ENCODE measurements at regions not wholly inside any gene's neighbourhood (a gene's known extent, or its start where the extent isn't known, plus 50 kb on each side); places are given as distances from the start of the nearest gene placed in this dataset.
"Not testable (repeated sequence)": the region's sequence is repeated elsewhere in the genome, so short reads cannot be mapped to it uniquely, and the experiment has no call there.

DNA sequence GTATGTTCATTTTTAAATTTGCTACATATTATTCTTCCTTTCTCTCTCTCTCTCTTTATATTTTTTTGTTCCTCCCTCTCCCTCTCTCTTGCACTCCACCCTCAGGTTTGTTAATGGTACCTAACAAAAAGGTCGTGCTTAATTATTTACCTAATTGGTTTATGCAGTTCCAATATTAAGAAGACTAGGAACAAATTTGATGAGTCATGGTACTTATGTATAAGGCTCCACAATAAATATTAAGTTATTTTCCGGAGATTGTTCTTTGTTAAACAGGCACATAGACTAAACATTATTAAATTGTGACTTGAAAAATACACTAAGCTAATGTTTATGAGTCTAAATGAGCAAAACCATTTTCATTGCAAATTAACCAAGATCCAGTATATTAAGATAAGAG is 1200.8 kb upstream of the ALCAM start:
- no peak for ATAC-seq

GRCh38 chr3:104168386-104168785 is 1198.3 kb upstream of the ALCAM start:
- no peak for DNase-seq (ENCODE audit: low spot score)
- ATAC-seq: no peak

More for the DNA sequence above, 1200.8 kb upstream of the ALCAM start:
- DNase-seq (ENCODE audit: low spot score): no peak

- ATAC-seq (no peak), DNase-seq (ENCODE audit: low spot score) (no peak)
Measured at GRCh38 chr3:104175696-104176095, 1191.0 kb upstream of the ALCAM start.

DNA sequence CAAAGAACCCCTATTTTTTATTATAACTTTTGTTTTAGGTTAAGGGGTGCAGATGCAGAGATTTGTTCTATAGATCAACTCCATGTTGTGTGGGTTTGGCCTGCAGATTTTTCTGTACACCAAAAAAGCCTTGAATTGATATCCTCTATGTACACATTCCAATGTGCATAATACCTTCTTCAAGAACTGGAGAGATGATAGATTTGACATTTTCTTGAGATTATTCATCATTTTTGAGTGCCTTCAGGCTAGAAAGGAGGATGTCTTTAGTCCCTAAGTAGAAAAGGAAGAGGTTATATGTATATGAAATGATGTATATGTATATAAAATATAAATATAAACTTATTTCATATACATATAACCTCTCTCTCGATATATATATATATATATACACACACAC is 1190.0 kb upstream of the ALCAM start:
- ATAC-seq (no peak), DNase-seq (ENCODE audit: low spot score) (no peak)

- DNase-seq (ENCODE audit: low spot score) (no peak), ATAC-seq (no peak)
Measured at GRCh38 chr3:104178680-104179079, 1188.0 kb upstream of the ALCAM start.

- DNase-seq (ENCODE audit: low spot score) (no peak), ATAC-seq (no peak)
Measured at GRCh38 chr3:104180906-104181305, 1185.8 kb upstream of the ALCAM start.

DNA sequence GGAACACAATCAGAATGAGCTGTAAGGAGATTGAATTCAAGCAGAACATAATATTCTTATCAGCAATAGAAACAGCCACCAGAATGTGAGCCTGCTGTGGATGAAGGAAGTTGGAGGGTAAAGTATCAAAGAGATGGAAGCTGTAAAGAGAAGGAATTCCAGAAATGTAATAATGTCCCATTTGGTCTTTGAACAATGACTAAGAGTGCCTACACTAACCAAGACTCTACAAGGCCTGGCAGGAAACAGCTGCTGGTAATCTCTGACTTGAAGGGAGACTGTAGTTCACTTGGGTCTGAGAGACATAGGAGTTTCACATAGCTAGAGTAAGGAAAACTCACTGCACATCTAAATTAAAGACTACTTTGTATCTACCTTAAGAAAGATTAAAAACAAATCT is 1176.0 kb upstream of the ALCAM start:
- no peak for DNase-seq (ENCODE audit: low spot score)
- ATAC-seq: no peak

DNA sequence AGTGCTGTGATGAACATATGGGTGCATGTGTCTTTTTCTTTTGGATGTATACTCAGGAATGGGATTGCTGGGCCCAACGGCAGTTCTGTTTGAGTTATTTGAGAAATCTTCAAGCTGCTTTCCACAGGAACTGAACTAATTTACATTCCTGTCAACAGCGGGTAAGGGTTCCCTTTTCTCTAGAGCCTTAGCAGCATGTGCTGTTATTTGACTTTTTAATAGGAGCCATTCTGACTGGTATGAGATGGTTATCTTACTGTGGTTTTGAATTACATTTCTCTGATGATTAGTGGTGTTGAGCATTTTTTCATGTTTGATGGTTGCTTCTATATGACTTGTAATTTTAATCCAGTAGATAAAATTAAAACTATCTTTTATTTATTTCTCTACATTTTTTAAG is 1168.6 kb upstream of the ALCAM start:
- no peak for ATAC-seq
- DNase-seq (ENCODE audit: low spot score): no peak

GRCh38 chr3:104206925-104207324 is 1159.8 kb upstream of the ALCAM start:
- no peak for DNase-seq (ENCODE audit: low spot score)

DNA sequence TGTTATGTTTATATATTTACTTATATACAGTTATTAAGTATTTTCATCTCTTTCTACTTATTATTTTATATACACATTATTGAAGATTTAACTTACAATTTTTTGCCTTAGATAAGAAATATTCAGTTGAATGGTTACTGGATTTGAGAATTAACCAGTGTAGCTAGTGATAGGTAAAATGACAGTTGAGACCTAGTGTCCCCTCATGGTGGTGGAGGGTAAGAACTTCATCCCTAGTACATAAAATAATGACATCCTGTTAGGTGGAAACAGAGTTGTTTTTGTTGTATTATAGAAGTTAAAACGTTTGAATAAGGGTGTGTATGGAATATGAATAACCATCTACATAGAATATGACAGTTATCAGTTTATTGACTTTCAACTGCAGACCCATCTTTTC is 1152.4 kb upstream of the ALCAM start:
- ATAC-seq (peak; percentile 39), DNase-seq (ENCODE audit: low spot score) (no peak)

More at GRCh38 chr3:104206925-104207324, 1159.8 kb upstream of the ALCAM start:
- no peak for ATAC-seq

DNA sequence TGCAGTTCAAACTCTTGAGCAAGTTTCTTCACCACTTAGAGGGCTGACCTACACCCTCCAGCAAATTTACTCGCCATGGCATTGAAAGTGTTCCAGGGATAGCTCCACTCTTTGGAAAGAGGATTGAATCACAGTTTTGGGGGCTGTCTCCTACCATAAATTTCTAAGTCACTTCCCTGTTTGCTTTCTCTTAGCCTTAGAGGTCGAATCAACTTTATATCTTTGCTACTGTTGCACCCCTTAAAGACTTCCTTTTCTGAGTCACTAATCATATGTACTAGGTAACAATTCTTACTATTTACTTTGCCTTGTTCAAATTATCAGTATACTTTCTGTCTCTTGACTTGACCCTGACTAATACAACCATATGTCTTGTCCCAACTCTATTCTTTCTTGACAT is 1151.8 kb upstream of the ALCAM start:
- no peak for ATAC-seq
- DNase-seq (ENCODE audit: low spot score): no peak

DNA sequence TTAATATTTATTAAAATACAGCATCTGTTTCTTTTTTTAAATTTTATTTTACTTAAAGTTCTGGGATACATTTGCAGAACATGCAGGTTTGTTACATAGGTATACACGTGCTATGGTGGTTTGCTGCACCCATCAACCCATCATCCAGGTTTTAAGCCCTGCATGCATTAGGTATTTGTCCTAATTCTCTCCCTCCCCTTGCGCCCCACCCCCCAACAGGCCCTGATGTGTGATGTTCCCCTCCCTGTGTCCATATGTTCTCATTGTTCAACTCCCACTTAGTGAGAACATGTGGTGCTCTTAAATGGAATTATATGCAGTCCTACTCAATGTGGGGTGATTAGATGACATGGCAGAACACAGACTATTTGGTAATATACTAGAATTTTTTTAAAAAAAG is 1147.7 kb upstream of the ALCAM start:
- not testable (repeated sequence) for DNase-seq (ENCODE audit: low spot score); ATAC-seq

- no peak for DNase-seq (ENCODE audit: low spot score)
- ATAC-seq: no peak
Measured at GRCh38 chr3:104234442-104235194, 1132.1 kb upstream of the ALCAM start.

- DNase-seq (ENCODE audit: low spot score) (no peak), ATAC-seq (no peak)
Measured at GRCh38 chr3:104244680-104245220, 1122.0 kb upstream of the ALCAM start.

- DNase-seq (ENCODE audit: low spot score) (no peak), ATAC-seq (no peak)
Measured at GRCh38 chr3:104245261-104245660, 1121.4 kb upstream of the ALCAM start.

- ATAC-seq: no peak
- no peak for DNase-seq (ENCODE audit: low spot score)
Measured at GRCh38 chr3:104245981-104246380, 1120.7 kb upstream of the ALCAM start.

- DNase-seq (ENCODE audit: low spot score) (no peak), ATAC-seq (no peak)
Measured at GRCh38 chr3:104257486-104257885, 1109.2 kb upstream of the ALCAM start.

DNA sequence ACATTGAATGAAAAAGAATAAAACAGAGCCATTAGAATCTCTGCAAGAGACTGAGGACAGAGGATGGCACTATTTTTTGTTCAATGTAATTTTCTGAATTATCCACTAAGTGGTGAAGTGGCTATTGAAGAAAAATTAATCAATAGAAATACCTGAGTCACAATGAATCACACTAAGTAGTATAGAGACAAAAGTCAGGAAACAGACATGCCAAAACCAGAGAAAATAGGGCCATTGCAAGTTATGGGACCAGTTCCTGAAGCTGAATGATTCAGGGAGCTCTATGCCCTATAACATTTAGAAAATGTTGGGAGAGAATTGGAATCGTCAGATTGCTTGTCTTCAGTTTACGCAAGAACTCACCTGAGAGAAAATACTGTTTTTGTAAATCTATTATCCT is 1103.2 kb upstream of the ALCAM start:
- ATAC-seq (no peak), DNase-seq (ENCODE audit: low spot score) (no peak)

DNA sequence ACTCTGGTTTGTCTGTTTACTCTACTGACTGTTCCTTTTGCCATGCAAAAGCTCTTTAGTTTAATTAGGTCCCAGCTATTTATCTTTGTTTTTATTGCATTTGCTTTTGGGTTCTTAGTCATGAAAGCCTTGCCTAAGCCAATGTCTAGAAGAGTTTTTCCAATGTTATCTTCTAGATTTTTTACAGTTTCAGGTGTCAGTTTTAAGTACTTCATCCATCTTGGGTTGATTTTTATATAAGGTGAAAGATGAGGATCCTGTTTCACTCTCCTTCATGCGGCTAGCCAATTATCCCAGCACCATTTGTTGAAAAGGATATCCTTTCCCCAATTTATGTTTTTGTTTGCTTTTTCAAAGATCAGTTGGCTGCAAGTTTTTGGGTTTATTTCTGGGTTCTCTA is 1100.5 kb upstream of the ALCAM start:
- DNase-seq (ENCODE audit: low spot score); ATAC-seq: not testable (repeated sequence)

DNA sequence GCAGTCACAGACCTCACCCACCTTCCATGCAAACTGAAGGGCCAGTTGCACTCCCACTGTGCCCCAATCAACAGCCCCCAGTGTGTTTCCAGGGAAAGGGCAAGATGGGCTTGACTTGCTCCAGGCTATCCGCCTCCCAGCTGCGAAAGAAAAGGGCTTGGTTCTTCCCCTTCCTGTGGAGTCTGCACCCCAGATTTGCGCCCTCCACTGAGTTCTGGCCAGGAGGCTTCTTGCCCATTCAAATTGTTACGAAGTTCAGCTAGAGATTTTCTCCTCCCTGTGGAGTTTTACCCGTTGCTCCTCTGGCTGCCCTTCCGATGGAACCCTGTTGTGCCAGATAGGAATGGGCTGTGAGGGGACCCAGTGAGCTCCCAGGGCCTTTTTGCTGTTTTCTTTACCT is 1096.9 kb upstream of the ALCAM start:
- ATAC-seq: no peak
- DNase-seq (ENCODE audit: low spot score): no peak

DNA sequence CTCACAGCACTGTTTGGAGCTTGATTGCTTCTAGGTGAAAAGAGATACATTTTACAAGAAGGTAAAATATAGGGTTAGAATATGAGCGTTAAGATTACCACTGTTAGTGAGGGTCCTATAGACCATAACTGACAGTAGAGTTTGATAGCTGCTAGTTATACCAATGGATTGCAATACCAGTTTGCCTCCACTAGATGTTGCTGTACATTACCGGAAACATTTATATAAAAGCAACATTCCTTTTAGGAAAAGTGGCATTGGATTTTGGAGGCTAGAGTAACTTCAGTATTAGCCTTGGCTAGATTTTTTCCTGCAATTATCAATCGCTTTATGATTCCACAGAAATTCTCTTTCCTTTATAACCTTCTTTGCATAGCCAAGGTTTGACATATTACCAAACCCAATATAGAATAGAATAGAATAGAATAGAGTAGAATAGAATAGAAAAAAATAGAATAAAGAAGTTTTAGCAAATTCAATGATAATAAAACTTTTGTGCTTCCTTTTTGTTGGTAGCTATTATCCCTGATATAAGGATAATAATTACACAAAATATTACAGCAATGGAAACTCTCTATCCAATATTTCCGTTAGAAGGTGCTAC is 1093.6 kb upstream of the ALCAM start:
- DNase-seq (ENCODE audit: low spot score) (no peak), ATAC-seq (peak; percentile 72)

GRCh38 chr3:104275199-104275598 is 1091.5 kb upstream of the ALCAM start:
- no peak for ATAC-seq

More at GRCh38 chr3:104275199-104275598, 1091.5 kb upstream of the ALCAM start:
- no peak for DNase-seq (ENCODE audit: low spot score)

Measured in left lobe of liver (tissue), 2 donors.